MM.1S (cell line): ENCODE measurements at regions not wholly inside any gene's neighbourhood (a gene's known extent, or its start where the extent isn't known, plus 50 kb on each side); places are given as distances from the start of the nearest gene placed in this dataset.

Experiments used
- CTCF ChIP-seq: fragments of 300-600 bp; sonication (generic); IDR thresholded peaks from 2 replicates; pipeline ENCODE4 v1.5.1; 2016; ENCODE audit warnings: antibody characterized with exemption, low read length, mixed read lengths
- EZH2 ChIP-seq: fragments of 300-600 bp; sonication (generic); optimal IDR thresholded peaks from 2 replicates; pipeline ENCODE3; 2017; ENCODE audit warnings: low read depth, mild to moderate bottlenecking, antibody characterized with exemption, low read length, mixed read lengths
- EZH2phosphoT487 ChIP-seq: fragments of 300-600 bp; sonication (generic); IDR thresholded peaks from 2 replicates; pipeline ENCODE4 v1.6.1; 2018; ENCODE audit warnings: antibody characterized with exemption, low read length

DNA sequence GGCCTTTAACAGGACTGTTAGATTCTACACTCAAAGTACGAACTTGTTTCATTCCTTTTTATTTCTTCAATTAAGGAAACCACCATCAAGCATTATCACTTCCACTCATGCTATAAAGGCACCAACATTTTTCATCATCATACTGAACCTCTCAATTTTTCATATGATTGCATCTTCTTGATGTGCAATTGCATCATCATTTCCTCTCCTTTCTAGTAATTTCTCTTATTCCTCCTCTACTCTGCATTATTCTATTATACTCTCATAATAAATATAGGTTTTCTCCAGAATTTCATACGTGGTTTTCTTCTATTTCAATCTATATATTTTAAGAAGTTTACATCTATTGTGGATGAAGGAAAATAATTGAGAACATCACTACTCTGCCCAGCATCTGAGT is 506.2 kb upstream of the ZNF385D start:
- TF ChIP-seq CTCF: no peak
- no peak for TF ChIP-seq EZH2
- no peak for TF ChIP-seq EZH2phosphoT487
